ENCODE measurements at regions not wholly inside any gene's neighbourhood (a gene's known extent, or its start where the extent isn't known, plus 50 kb on each side); places are given as distances from the start of the nearest gene placed in this dataset.

GRCh38 chr5:136655468-136655867 is 290.1 kb upstream of the TRPC7 start:
- TF ChIP-seq POLR2AphosphoS5 (IDR thresholded peaks at IDR 0.05; ENCODE audit: borderline replicate concordance, low read depth, low read length) (no peak), EZH2 (IDR thresholded peaks at IDR 0.05) (no peak), FOXP2 (optimal IDR thresholded peaks at IDR 0.05; ENCODE audit: control extremely low read depth, extremely low read length, insufficient read depth) (no peak)

All from SK-N-MC (cell line).